GM13977 (cell line): ENCODE measurements at regions not wholly inside any gene's neighbourhood (a gene's known extent, or its start where the extent isn't known, plus 50 kb on each side); places are given as distances from the start of the nearest gene placed in this dataset.

ENCODE experiments used
- DNase-seq: peaks from one replicate; pipeline ENCODE4 v3.0.0; 2012; ENCODE audit warnings: low spot score
- CTCF ChIP-seq: IDR thresholded peaks from 2 replicates; pipeline ENCODE4 v1.5.1; 2012; ENCODE audit warnings: mild to moderate bottlenecking, control low read depth; ENCODE audit not compliant: insufficient read depth; ENCODE audit errors: extremely low read depth, missing control alignments
- in situ Hi-C: fragments of 300-500 bp; cut with MboI; formaldehyde crosslinking; loops from one replicate; pipeline ENCODE4 v1.12.0; 2022; ENCODE audit warnings: low sequenced_read_pairs, low pct_unique_long_range_greater_than_20kb, mixed read lengths, inconsistent platforms; ENCODE audit not compliant: unreplicated experiment

- DNase-seq = no peak
- in situ Hi-C loops = no loop called here
- TF ChIP-seq CTCF = no peak
Measured at GRCh38 chr5:73370095-73370494, 78.5 kb downstream of the FOXD1 start.

GRCh38 chr5:73369278-73369677 is 79.3 kb downstream of the FOXD1 start:
- in situ Hi-C loops = no loop called here
- no peak for DNase-seq
- no peak for TF ChIP-seq CTCF

- no peak for DNase-seq
- TF ChIP-seq CTCF = no peak
- in situ Hi-C loops = no loop called here
Measured at GRCh38 chr5:73367650-73368049, 80.9 kb downstream of the FOXD1 start.

- no peak for TF ChIP-seq CTCF
- in situ Hi-C loops = no loop called here
Measured at GRCh38 chr5:73365990-73366667, 82.4 kb downstream of the FOXD1 start.

GRCh38 chr5:73365301-73365853 is 83.2 kb downstream of the FOXD1 start:
- no peak for TF ChIP-seq CTCF
- in situ Hi-C loops = no loop called here
- DNase-seq = no peak

More at GRCh38 chr5:73365990-73366667, 82.4 kb downstream of the FOXD1 start:
- DNase-seq = no peak

GRCh38 chr5:73363911-73364730 is 84.5 kb downstream of the FOXD1 start:
- no peak for TF ChIP-seq CTCF
- in situ Hi-C loops = no loop called here
- no peak for DNase-seq
